HepG2 (cell line): ENCODE measurements at regions not wholly inside any gene's neighbourhood (a gene's known extent, or its start where the extent isn't known, plus 50 kb on each side); places are given as distances from the start of the nearest gene placed in this dataset.

Experiments used
- ATAC-seq: fragments of 200-7000 bp; cut with Tn5 transposase; 3 replicates; pipeline ENCODE4 v1.9.1; 2020; ENCODE audit warnings: mild to moderate bottlenecking, moderate library complexity
- BruUV-seq: library from RNA; stranded (reverse); fragments of 400-500 nt; replicated peaks from 2 replicates; lab custom pipeline; 2021; lab: Mats Ljungman, UMichigan
- CTCF ChIA-PET: fragments of 300-600 bp; formaldehyde crosslinking; extraction: SDS; loops from one replicate; lab custom pipeline; 2021; ENCODE audit warnings: low total read pairs, inconsistent platforms, low intra/inter-chr PET ratio; lab: Yijun Ruan, JAX
- POLR2A ChIA-PET: fragments of 350-600 bp; sonication (Branson Sonifier 250); formaldehyde crosslinking; loops from one replicate; lab custom pipeline; 2020; ENCODE audit warnings: antibody characterized with exemption, inconsistent platforms; lab: Yijun Ruan, JAX
- DNase-seq: peaks from one replicate; pipeline ENCODE4 v3.0.0-alpha.2; 2015; ENCODE audit warnings: low spot score
- FAIRE-seq: peaks from 3 replicates; lab custom pipeline; 2011; peaks lifted over from hg19 to GRCh38; lab: Jason Lieb, UNC
- H2AFZ ChIP-seq: one replicate; pipeline ENCODE4 v1.6.1; 2011; ENCODE audit warnings: low read length, inconsistent platforms
- H3K27ac ChIP-seq: fragments of 300-600 bp; 3 replicates; pipeline ENCODE4 v1.8.0; 2011; ENCODE audit warnings: mixed run types, mild to moderate bottlenecking, mixed read lengths, low read length, inconsistent platforms; ENCODE audit not compliant: insufficient read depth; ENCODE audit errors: extremely low read length
- H3K27me3 ChIP-seq, 2 experiments: fragments of 200-600 bp in 1 of 2; 2 replicates in 1 of 2; 3 replicates in 1 of 2; pipeline versions ENCODE4 v1.6.0 to v1.8.0; 2011; ENCODE audit warnings: low read length in 2 of 2, mild to moderate bottlenecking in 2 of 2, moderate library complexity in 2 of 2, inconsistent platforms in 1 of 2; ENCODE audit not compliant: insufficient read depth in 2 of 2, control insufficient read depth in 1 of 2
- H3K36me3 ChIP-seq, 2 experiments: fragments of 200-600 bp in 1 of 2; replicated peaks in 1 of 2; 2 replicates in 1 of 2; 3 replicates in 1 of 2; pipeline versions ENCODE4 v1.5.1 to v1.8.0; 2011; ENCODE audit warnings: low read length in 2 of 2, inconsistent platforms in 1 of 2; ENCODE audit not compliant: insufficient read depth in 2 of 2, control insufficient read depth in 1 of 2
- H3K4me1 ChIP-seq: 2 replicates; pipeline ENCODE4 v1.5.1; 2012; ENCODE audit warnings: low read length, inconsistent platforms; ENCODE audit not compliant: insufficient read depth
- H3K4me2 ChIP-seq: 2 replicates; pipeline ENCODE4 v1.6.0; 2011; ENCODE audit warnings: low read depth, low read length, inconsistent platforms
- H3K4me3 ChIP-seq, 3 experiments: fragments of 200-600 bp in 1 of 3; sonication (generic), shearing (Covaris generic) in 1 of 3; replicated peaks in 1 of 3; 2 replicates each; pipeline ENCODE4 v1.5.1; 2011 to 2016; ENCODE audit warnings: low read length in 3 of 3, inconsistent platforms in 2 of 3, low read depth in 2 of 3, mild to moderate bottlenecking in 2 of 3, control low read depth in 1 of 3, mixed read lengths in 1 of 3; ENCODE audit not compliant: insufficient read depth in 1 of 3
- H3K79me2 ChIP-seq: one replicate; pipeline ENCODE4 v1.6.1; 2011; ENCODE audit warnings: low read length, inconsistent platforms; ENCODE audit not compliant: insufficient read depth
- H3K9ac ChIP-seq: 2 replicates; pipeline ENCODE4 v1.6.0; 2011; ENCODE audit warnings: mild to moderate bottlenecking, low read depth, low read length, inconsistent platforms; ENCODE audit not compliant: insufficient read depth
- H3K9me3 ChIP-seq: 2 replicates; pipeline ENCODE4 v1.5.1; 2012; ENCODE audit warnings: mild to moderate bottlenecking, low read length
- H4K20me1 ChIP-seq: 2 replicates; pipeline ENCODE4 v1.6.0; 2011; ENCODE audit warnings: inconsistent platforms, mild to moderate bottlenecking, low read length, moderate library complexity; ENCODE audit not compliant: insufficient read depth
- CREB1 ChIP-seq, 2 experiments: fragments of 450-650 bp in 1 of 2; IDR thresholded peaks; 2 replicates each; pipeline ENCODE4 v1.6.1; 2016 to 2017; ENCODE audit warnings: control low read depth in 1 of 2, mild to moderate bottlenecking in 1 of 2, missing compliant biosample characterization in 1 of 2, missing genetic modification characterization in 1 of 2
- HMG20A ChIP-seq: IDR thresholded peaks from 2 replicates; pipeline ENCODE4 v1.6.1; 2016; ENCODE audit warnings: borderline replicate concordance
- KAT7 ChIP-seq: IDR thresholded peaks from 2 replicates; pipeline ENCODE4 v1.6.1; 2018; ENCODE audit warnings: borderline replicate concordance, missing compliant biosample characterization
- KDM2A ChIP-seq: sonication (generic); formaldehyde crosslinking; IDR thresholded peaks from 2 replicates; pipeline ENCODE4 v1.4.0; 2020; ENCODE audit warnings: low read depth, missing genetic modification reagents, borderline replicate concordance
- NFATC3 ChIP-seq: sonication (generic); formaldehyde crosslinking; IDR thresholded peaks from 2 replicates; pipeline ENCODE4 v1.5.1; 2020; ENCODE audit warnings: mild to moderate bottlenecking, missing genetic modification reagents
- POLR2G ChIP-seq: fragments of 200-400 bp; formaldehyde crosslinking; IDR thresholded peaks from 2 replicates; pipeline ENCODE4 v1.6.1; 2018; ENCODE audit warnings: mild to moderate bottlenecking, low read depth, low read length, moderate library complexity
- RBM22 ChIP-seq: fragments of 200-400 bp; formaldehyde crosslinking; optimal IDR thresholded peaks from 2 replicates; pipeline ENCODE3; 2017; ENCODE audit warnings: mild to moderate bottlenecking, low read length, moderate library complexity
- SAP130 ChIP-seq: IDR thresholded peaks from 2 replicates; pipeline ENCODE4 v1.6.1; 2016; ENCODE audit warnings: low read depth
- SNAPC5 ChIP-seq: sonication (generic); formaldehyde crosslinking; IDR thresholded peaks from 2 replicates; pipeline ENCODE4 v1.8.1; 2023; ENCODE audit warnings: mild to moderate bottlenecking, missing genetic modification reagents, borderline replicate concordance
- TCF7 ChIP-seq: sonication (generic); IDR thresholded peaks from 2 replicates; pipeline ENCODE4 v1.6.1; 2016; ENCODE audit warnings: antibody characterized with exemption, low read depth
- U2AF2 ChIP-seq: fragments of 200-400 bp; formaldehyde crosslinking; IDR thresholded peaks from 2 replicates; pipeline ENCODE4 v1.6.1; 2017; ENCODE audit warnings: low read depth, mild to moderate bottlenecking, low read length
- ZNF251 ChIP-seq: sonication (generic); formaldehyde crosslinking; IDR thresholded peaks from 2 replicates; pipeline ENCODE4 v1.9.0; 2021; ENCODE audit warnings: mild to moderate bottlenecking, missing genetic modification reagents
- ZNF44 ChIP-seq: sonication (generic); formaldehyde crosslinking; IDR thresholded peaks from 2 replicates; pipeline ENCODE4 v1.5.1; 2020; ENCODE audit warnings: mild to moderate bottlenecking, missing genetic modification reagents
- WGBS: methylation state at CpG from one replicate; pipeline ENCODE4 v1.1.6; 2017; ENCODE audit warnings: low lambda C conversion rate; 5-methylcytosine and 5-hydroxymethylcytosine counted together
- in situ Hi-C: cut with HindIII; loops from 2 replicates; pipeline ENCODE4 v1.10.0; 2017; ENCODE audit warnings: low pct_unique_long_range_greater_than_20kb; ENCODE audit not compliant: extremely low pct_ligation_motif_present
- intact Hi-C: fragments of 100-400 bp; cut with micrococcal nuclease; formaldehyde crosslinking; loops from one replicate; pipeline ENCODE4 v1.10.0; 2022; ENCODE audit not compliant: unreplicated experiment
- TF ChIP-seq, protein P1 (sequence below): sonication (generic); formaldehyde crosslinking; IDR thresholded peaks from 2 replicates; pipeline ENCODE4 v1.8.0; 2023; ENCODE audit warnings: mild to moderate bottlenecking, missing genetic modification reagents
- TF ChIP-seq, protein P2 (sequence below): sonication (generic); formaldehyde crosslinking; conservative IDR thresholded peaks from 2 replicates; pipeline ENCODE4 v1.5.0; 2020; ENCODE audit warnings: missing genetic modification reagents

- TF ChIP-seq, protein P1, sequence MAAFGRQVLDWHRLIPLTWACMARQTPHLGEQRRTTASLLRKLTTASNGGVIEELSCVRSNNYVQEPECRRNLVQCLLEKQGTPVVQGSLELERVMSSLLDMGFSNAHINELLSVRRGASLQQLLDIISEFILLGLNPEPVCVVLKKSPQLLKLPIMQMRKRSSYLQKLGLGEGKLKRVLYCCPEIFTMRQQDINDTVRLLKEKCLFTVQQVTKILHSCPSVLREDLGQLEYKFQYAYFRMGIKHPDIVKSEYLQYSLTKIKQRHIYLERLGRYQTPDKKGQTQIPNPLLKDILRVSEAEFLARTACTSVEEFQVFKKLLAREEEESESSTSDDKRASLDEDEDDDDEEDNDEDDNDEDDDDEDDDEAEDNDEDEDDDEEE (CRISPR knock-in tag): no peak
- TF ChIP-seq SNAPC5 (CRISPR knock-in tag) (no peak), KAT7 (CRISPR knock-in tag) (no peak), ZNF251 (CRISPR knock-in tag) (no peak)
These were observed 160.9 kb upstream of the CSF3R start (continued) for GRCh38 chr1:36643371-36644270.

DNA sequence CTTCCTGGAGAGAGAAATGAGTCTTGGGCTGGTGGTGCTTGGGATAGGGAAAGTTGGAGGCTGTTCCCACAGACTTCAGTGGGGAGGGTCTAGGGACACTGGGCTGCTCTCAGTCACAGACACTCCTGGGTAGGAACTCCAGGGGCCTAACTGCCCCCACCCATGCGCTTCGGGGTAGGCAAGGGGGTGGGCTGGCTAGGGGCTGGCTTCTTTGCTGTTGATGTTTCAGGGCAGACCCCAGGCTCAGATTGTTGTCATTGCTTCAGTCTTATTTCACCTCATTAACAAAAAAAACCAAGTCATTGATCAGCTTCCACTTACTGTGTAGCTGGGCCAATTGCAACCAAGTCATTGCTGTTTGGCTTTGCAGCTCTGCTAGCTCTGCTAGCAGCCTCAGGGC, 160.1 kb upstream of the CSF3R start:
- no peak for FAIRE-seq
- no peak for DNase-seq
- no peak overlapping the region for H2AFZ ChIP-seq
- CTCF ChIA-PET: no interaction called here
- H3K4me3 ChIP-seq: no peak overlapping the region
- H3K4me2 ChIP-seq: no peak overlapping the region
- no peaks in the 10 kb centered on the region for H3K9me3 ChIP-seq
- no peaks in the 10 kb centered on the region for H4K20me1 ChIP-seq
- H3K36me3 ChIP-seq: no peaks in the 10 kb centered on the region
- no peaks in the 10 kb centered on the region for H3K4me1 ChIP-seq
- H3K79me2 ChIP-seq: no peaks in the 10 kb centered on the region
- ATAC-seq: no peak
- no TSS peak for BruUV-seq
- TF ChIP-seq TCF7 (no peak), HMG20A (no peak), ZNF44 (CRISPR knock-in tag) (no peak), CREB1 (IDR thresholded peaks at IDR 0.05) (no peak), CREB1 (CRISPR knock-in tag; IDR thresholded peaks at IDR 0.05) (no peak), POLR2G (no peak), NFATC3 (CRISPR knock-in tag) (no peak), RBM22 (no peak), U2AF2 (no peak), SAP130 (CRISPR knock-in tag) (no peak), KDM2A (CRISPR knock-in tag) (no peak)
- TF ChIP-seq, protein P2, sequence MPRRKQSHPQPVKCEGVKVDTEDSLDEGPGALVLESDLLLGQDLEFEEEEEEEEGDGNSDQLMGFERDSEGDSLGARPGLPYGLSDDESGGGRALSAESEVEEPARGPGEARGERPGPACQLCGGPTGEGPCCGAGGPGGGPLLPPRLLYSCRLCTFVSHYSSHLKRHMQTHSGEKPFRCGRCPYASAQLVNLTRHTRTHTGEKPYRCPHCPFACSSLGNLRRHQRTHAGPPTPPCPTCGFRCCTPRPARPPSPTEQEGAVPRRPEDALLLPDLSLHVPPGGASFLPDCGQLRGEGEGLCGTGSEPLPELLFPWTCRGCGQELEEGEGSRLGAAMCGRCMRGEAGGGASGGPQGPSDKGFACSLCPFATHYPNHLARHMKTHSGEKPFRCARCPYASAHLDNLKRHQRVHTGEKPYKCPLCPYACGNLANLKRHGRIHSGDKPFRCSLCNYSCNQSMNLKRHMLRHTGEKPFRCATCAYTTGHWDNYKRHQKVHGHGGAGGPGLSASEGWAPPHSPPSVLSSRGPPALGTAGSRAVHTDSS: no peak
- in situ Hi-C loops: no loop called here
- POLR2A ChIA-PET: no interaction called here
- H3K9ac ChIP-seq: no peak overlapping the region
- no peak overlapping the region for H3K27ac ChIP-seq
- intact Hi-C loops: no loop called here
- no CpG with 5 or more reads among the region's 2 CpGs for WGBS
- H3K27me3 ChIP-seq: peaks cover 0 to 12% of the 10 kb centered on the region in 2 experiments; a peak in 3 of 5 replicates
